ENCODE measurements at regions not wholly inside any gene's neighbourhood (a gene's known extent, or its start where the extent isn't known, plus 50 kb on each side); places are given as distances from the start of the nearest gene placed in this dataset.

DNA sequence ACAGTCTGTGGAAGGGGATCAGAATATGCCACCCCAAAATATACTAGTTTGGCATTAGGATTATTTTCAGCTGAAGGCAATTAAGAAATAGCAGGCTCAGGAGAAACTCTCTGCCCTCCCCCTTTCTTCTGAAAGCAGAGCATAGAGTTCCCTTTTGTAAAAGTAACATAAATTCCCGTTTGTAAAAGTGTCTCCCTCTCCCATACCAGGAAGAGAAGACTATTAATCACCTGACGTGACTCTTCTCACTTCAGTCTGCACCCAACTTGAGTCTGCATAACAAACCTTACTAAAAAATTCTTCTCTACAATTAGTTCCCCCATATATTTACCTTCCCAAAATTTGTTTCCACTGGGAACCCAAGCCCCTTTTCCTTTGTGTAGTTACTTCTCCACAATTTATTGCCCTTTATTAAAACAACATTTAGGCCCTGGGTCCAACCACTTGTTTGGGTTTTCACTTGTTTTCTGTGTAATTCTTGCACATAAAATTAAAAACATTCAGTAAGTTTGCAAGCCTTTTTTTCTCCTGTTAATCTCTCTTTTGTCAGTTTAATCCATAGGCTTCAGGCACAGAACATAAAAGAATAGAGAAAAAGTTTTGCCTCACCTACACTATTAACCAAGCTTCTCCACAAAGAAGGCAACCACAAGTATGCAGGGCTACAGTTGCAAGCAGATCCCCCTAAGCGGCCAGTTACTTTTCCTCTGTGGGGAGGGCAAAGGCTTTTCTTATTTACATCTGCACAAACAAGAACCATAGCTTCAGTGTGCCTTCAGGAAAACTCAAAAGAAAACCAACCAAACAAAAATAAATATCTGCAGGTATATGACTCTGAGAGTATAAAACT lies 73.8 kb upstream of the EPCAM start:
- ATAC-seq, result no peak
- no peaks in the 10 kb centered on the region for H3K27me3 ChIP-seq (replicated peaks in 1 of 2; ENCODE audit: control insufficient read depth in 2 of 2, insufficient read depth in 2 of 2, low read length in 1 of 2)
- ChIA-PET POLR2A (interaction anchor here (0.8 kb wide), 1 partner anchor 116 kb away, joined by 4 read pairs; no protein-coding TSS in a partner anchor), RAD21 (ENCODE audit: unreplicated experiment) (interaction anchor here (2.2 kb wide), 1 partner anchor 15 kb away, joined by 10 read pairs; no protein-coding TSS in a partner anchor), CTCF (interaction anchor here (0.8 to 1.4 kb wide), 2 partner anchors 15 to 22 kb away, joined by 3 to 5 read pairs; no protein-coding TSS in a partner anchor), SMC1A (ENCODE audit: uncharacterized antibody, unreplicated experiment) (interaction anchor here (0.7 to 3.1 kb wide), 2 partner anchors 15 to 63 kb away, joined by 3 to 15 read pairs; no protein-coding TSS in a partner anchor)
- H3K4me2 ChIP-seq (ENCODE audit: control insufficient read depth, insufficient read depth), result no peak overlapping the region
- no peaks in the 10 kb centered on the region for H3K9me3 ChIP-seq (replicated peaks; ENCODE audit: control insufficient read depth, insufficient read depth, low read length)
- no peaks in the 10 kb centered on the region for H3K79me2 ChIP-seq (ENCODE audit: control insufficient read depth, insufficient read depth, low read length)
- no peak for DNase-seq (ENCODE audit: low read depth, low spot score)
- H4K20me1 ChIP-seq (ENCODE audit: control insufficient read depth, insufficient read depth), result no peaks in the 10 kb centered on the region
- H3K36me3 ChIP-seq (ENCODE audit: control insufficient read depth in 2 of 2, insufficient read depth in 2 of 2, low read length in 1 of 2), result no peaks in the 10 kb centered on the region
- peaks cover 4% of the 10 kb centered on the region for H3K4me1 ChIP-seq (ENCODE audit: control insufficient read depth, insufficient read depth, low read length)
- 67% methylated on average over 3 of the region's 3 CpGs for WGBS (ENCODE audit: insufficient coverage, insufficient replicate concordance, low lambda C conversion rate, missing lambda C conversion rate)
- TF ChIP-seq, protein P1, sequence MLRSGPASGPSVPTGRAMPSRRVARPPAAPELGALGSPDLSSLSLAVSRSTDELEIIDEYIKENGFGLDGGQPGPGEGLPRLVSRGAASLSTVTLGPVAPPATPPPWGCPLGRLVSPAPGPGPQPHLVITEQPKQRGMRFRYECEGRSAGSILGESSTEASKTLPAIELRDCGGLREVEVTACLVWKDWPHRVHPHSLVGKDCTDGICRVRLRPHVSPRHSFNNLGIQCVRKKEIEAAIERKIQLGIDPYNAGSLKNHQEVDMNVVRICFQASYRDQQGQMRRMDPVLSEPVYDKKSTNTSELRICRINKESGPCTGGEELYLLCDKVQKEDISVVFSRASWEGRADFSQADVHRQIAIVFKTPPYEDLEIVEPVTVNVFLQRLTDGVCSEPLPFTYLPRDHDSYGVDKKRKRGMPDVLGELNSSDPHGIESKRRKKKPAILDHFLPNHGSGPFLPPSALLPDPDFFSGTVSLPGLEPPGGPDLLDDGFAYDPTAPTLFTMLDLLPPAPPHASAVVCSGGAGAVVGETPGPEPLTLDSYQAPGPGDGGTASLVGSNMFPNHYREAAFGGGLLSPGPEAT (IDR thresholded peaks at IDR 0.05; ENCODE audit: low read depth), result no peak
- no TSS peak for BruUV-seq (replicated peaks)
- no peak overlapping the region for H3K9ac ChIP-seq (ENCODE audit: control insufficient read depth, insufficient read depth, low read length)
- no peak overlapping the region for H3K4me3 ChIP-seq
- H3K27ac ChIP-seq (ENCODE audit: control insufficient read depth, insufficient read depth), result no peak overlapping the region
- intact Hi-C loops (cut with micrococcal nuclease; ENCODE audit: unreplicated experiment), result no loop called here
- H2AFZ ChIP-seq (ENCODE audit: control insufficient read depth, low read depth, low read length), result no peak overlapping the region
- in situ Hi-C loops (cut with MboI), result no loop called here
- FAIRE-seq, result no peak

DNA sequence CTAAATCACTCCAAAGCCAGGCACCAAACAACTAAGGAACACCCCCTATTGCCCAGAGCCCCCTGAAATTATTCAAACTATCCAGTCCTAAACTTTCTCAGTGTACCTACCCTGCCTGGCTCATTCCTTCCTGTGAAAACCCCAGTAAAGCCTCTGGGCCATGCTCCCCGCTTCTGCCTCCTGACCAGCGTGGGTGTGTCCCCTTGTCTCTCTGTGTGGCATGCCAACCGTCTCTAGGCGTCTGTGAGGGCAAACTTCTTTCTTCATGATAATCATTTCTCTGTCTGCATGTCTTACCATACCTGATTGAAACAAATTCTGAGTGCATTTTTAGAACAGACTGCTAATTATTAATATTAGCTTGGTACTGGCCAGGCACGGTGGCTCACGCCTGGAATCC lies 75.1 kb upstream of the EPCAM start:
- WGBS (ENCODE audit: insufficient coverage, insufficient replicate concordance, low lambda C conversion rate, missing lambda C conversion rate), result 82% methylated on average over 6 of the region's 6 CpGs
- no peaks in the 10 kb centered on the region for H3K9me3 ChIP-seq (replicated peaks; ENCODE audit: control insufficient read depth, insufficient read depth, low read length)
- ATAC-seq, result no peak
- H3K9ac ChIP-seq (ENCODE audit: control insufficient read depth, insufficient read depth, low read length), result no peak overlapping the region
- intact Hi-C loops (cut with micrococcal nuclease; ENCODE audit: unreplicated experiment), result no loop called here
- H3K79me2 ChIP-seq (ENCODE audit: control insufficient read depth, insufficient read depth, low read length), result no peaks in the 10 kb centered on the region
- no peaks in the 10 kb centered on the region for H4K20me1 ChIP-seq (ENCODE audit: control insufficient read depth, insufficient read depth)
- H3K4me3 ChIP-seq, result no peak overlapping the region
- no peak overlapping the region for H3K4me2 ChIP-seq (ENCODE audit: control insufficient read depth, insufficient read depth)
- no peak overlapping the region for H3K27ac ChIP-seq (ENCODE audit: control insufficient read depth, insufficient read depth)
- CTCF ChIA-PET, result interaction anchor here (1.4 kb wide), 1 partner anchor 21 kb away, joined by 5 read pairs; no protein-coding TSS in a partner anchor
- H3K27me3 ChIP-seq (replicated peaks in 1 of 2; ENCODE audit: control insufficient read depth in 2 of 2, insufficient read depth in 2 of 2, low read length in 1 of 2), result no peaks in the 10 kb centered on the region
- no peak overlapping the region for H2AFZ ChIP-seq (ENCODE audit: control insufficient read depth, low read depth, low read length)
- SMC1A ChIA-PET (ENCODE audit: uncharacterized antibody, unreplicated experiment), result no interaction called here
- no TSS peak for BruUV-seq (replicated peaks)
- POLR2A ChIA-PET, result interaction anchor here (2.0 kb wide), 1 partner anchor 12 kb away, joined by 7 read pairs; no protein-coding TSS in a partner anchor
- H3K36me3 ChIP-seq (ENCODE audit: control insufficient read depth in 2 of 2, insufficient read depth in 2 of 2, low read length in 1 of 2), result no peaks in the 10 kb centered on the region
- no peak for FAIRE-seq
- RAD21 ChIA-PET (ENCODE audit: unreplicated experiment), result interaction anchor here (1.3 kb wide), 1 partner anchor 13 kb away, joined by 3 read pairs; no protein-coding TSS in a partner anchor
- no peaks in the 10 kb centered on the region for H3K4me1 ChIP-seq (ENCODE audit: control insufficient read depth, insufficient read depth, low read length)
- DNase-seq (ENCODE audit: low read depth, low spot score), result no peak
- in situ Hi-C loops (cut with MboI), result no loop called here
- TF ChIP-seq, protein P2, sequence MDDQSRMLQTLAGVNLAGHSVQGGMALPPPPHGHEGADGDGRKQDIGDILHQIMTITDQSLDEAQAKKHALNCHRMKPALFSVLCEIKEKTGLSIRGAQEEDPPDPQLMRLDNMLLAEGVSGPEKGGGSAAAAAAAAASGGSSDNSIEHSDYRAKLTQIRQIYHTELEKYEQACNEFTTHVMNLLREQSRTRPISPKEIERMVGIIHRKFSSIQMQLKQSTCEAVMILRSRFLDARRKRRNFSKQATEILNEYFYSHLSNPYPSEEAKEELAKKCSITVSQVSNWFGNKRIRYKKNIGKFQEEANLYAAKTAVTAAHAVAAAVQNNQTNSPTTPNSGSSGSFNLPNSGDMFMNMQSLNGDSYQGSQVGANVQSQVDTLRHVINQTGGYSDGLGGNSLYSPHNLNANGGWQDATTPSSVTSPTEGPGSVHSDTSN (IDR thresholded peaks at IDR 0.05; ENCODE audit: insufficient replicate concordance, low read depth, low read length), result no peak
- no peak for TF ChIP-seq BRCA1 (IDR thresholded peaks at IDR 0.05; ENCODE audit: low read depth, low read length)
- TF ChIP-seq SIN3A (IDR thresholded peaks at IDR 0.05; ENCODE audit: low read depth, low read length), result no peak
- TF ChIP-seq KLF5 (IDR thresholded peaks at IDR 0.05; ENCODE audit: partially characterized antibody), result no peak
- no peak for TF ChIP-seq HDAC6 (IDR thresholded peaks at IDR 0.05; ENCODE audit: unreplicated experiment)
- TF ChIP-seq RB1 (IDR thresholded peaks at IDR 0.05; ENCODE audit: borderline replicate concordance), result no peak
- no peak for TF ChIP-seq IRF4 (IDR thresholded peaks at IDR 0.05; ENCODE audit: low read depth, low read length)
- TF ChIP-seq, protein P3, sequence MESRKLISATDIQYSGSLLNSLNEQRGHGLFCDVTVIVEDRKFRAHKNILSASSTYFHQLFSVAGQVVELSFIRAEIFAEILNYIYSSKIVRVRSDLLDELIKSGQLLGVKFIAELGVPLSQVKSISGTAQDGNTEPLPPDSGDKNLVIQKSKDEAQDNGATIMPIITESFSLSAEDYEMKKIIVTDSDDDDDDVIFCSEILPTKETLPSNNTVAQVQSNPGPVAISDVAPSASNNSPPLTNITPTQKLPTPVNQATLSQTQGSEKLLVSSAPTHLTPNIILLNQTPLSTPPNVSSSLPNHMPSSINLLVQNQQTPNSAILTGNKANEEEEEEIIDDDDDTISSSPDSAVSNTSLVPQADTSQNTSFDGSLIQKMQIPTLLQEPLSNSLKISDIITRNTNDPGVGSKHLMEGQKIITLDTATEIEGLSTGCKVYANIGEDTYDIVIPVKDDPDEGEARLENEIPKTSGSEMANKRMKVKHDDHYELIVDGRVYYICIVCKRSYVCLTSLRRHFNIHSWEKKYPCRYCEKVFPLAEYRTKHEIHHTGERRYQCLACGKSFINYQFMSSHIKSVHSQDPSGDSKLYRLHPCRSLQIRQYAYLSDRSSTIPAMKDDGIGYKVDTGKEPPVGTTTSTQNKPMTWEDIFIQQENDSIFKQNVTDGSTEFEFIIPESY (IDR thresholded peaks at IDR 0.05), result no peak
- TF ChIP-seq EGR1 (IDR thresholded peaks at IDR 0.05; ENCODE audit: borderline replicate concordance in 1 of 2, low read depth in 2 of 2, low read length in 2 of 2), result no peak

Data from GM12878 (cell line).